ENCODE measurements at regions not wholly inside any gene's neighbourhood (a gene's known extent, or its start where the extent isn't known, plus 50 kb on each side); places are given as distances from the start of the nearest gene placed in this dataset.

DNA sequence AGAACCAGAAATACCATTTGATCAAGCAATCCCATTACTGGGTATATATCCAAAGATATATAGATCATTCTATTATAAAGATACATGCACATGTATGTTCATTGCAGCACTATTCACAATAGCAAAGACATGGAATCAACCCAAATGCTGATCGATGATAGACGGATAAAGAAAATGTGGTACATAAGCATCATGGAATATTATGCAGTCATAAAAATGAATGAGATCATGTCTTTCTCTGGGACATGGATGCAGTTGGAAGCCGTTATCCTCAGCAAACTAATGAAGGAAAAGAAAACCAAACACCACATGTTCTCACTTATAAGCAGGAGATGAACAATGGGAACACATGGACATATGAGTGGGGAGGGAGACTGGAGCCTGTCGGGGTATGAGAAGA is 1540.9 kb upstream of the MIR17HG start:
- no peaks in the 10 kb centered on the region for H4K20me1 ChIP-seq (replicated peaks; ENCODE audit: insufficient read depth)
- Mint-ChIP-seq H3K4me3 (no peak overlapping the region), H3K4me1 (no peaks in the 10 kb centered on the region), H3K27ac (no peak overlapping the region), H3K27me3 (ENCODE audit: insufficient read depth, low read depth, poor library complexity) (no peaks in the 10 kb centered on the region), H3K36me3 (ENCODE audit: low read depth) (no peaks in the 10 kb centered on the region; the same call in 2 of the 3 replicates), H3K9me3 (0 out of 3 replicates have a peak, but pooled peaks cover 3% of the 10 kb centered on the region)
- no peak for ATAC-seq
- H3K9me2 ChIP-seq (ENCODE audit: insufficient read depth): no peaks in the 10 kb centered on the region
- H3K4me1 ChIP-seq (ENCODE audit: insufficient read depth): no peaks in the 10 kb centered on the region
- H3K4me3 ChIP-seq: no peak overlapping the region
- H3K4me2 ChIP-seq: no peak overlapping the region
- H2AFZ ChIP-seq: no peak overlapping the region
- no peaks in the 10 kb centered on the region for H3K27me3 ChIP-seq (ENCODE audit: insufficient read depth)
- H3F3A ChIP-seq (replicated peaks; ENCODE audit: low read depth): no peaks in the 10 kb centered on the region
- TF ChIP-seq, protein P1, sequence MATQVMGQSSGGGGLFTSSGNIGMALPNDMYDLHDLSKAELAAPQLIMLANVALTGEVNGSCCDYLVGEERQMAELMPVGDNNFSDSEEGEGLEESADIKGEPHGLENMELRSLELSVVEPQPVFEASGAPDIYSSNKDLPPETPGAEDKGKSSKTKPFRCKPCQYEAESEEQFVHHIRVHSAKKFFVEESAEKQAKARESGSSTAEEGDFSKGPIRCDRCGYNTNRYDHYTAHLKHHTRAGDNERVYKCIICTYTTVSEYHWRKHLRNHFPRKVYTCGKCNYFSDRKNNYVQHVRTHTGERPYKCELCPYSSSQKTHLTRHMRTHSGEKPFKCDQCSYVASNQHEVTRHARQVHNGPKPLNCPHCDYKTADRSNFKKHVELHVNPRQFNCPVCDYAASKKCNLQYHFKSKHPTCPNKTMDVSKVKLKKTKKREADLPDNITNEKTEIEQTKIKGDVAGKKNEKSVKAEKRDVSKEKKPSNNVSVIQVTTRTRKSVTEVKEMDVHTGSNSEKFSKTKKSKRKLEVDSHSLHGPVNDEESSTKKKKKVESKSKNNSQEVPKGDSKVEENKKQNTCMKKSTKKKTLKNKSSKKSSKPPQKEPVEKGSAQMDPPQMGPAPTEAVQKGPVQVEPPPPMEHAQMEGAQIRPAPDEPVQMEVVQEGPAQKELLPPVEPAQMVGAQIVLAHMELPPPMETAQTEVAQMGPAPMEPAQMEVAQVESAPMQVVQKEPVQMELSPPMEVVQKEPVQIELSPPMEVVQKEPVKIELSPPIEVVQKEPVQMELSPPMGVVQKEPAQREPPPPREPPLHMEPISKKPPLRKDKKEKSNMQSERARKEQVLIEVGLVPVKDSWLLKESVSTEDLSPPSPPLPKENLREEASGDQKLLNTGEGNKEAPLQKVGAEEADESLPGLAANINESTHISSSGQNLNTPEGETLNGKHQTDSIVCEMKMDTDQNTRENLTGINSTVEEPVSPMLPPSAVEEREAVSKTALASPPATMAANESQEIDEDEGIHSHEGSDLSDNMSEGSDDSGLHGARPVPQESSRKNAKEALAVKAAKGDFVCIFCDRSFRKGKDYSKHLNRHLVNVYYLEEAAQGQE (IDR thresholded peaks at IDR 0.05; ENCODE audit: unreplicated experiment): no peak
- TF ChIP-seq CREB1 (CRISPR knock-in tag; IDR thresholded peaks at IDR 0.05; ENCODE audit: low read depth) (no peak), ZNF331 (CRISPR knock-in tag; IDR thresholded peaks at IDR 0.05; ENCODE audit: low read depth) (no peak)
- TF ChIP-seq, protein P2, sequence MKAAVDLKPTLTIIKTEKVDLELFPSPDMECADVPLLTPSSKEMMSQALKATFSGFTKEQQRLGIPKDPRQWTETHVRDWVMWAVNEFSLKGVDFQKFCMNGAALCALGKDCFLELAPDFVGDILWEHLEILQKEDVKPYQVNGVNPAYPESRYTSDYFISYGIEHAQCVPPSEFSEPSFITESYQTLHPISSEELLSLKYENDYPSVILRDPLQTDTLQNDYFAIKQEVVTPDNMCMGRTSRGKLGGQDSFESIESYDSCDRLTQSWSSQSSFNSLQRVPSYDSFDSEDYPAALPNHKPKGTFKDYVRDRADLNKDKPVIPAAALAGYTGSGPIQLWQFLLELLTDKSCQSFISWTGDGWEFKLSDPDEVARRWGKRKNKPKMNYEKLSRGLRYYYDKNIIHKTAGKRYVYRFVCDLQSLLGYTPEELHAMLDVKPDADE (IDR thresholded peaks at IDR 0.05): no peak
- H3K27ac ChIP-seq (ENCODE audit: low read depth): no peak overlapping the region
- H3K36me3 ChIP-seq (ENCODE audit: insufficient read depth): no peaks in the 10 kb centered on the region
- H3K79me2 ChIP-seq (replicated peaks; ENCODE audit: insufficient read depth): no peaks in the 10 kb centered on the region
- DNase-seq (ENCODE audit: low spot score): no peak

DNA sequence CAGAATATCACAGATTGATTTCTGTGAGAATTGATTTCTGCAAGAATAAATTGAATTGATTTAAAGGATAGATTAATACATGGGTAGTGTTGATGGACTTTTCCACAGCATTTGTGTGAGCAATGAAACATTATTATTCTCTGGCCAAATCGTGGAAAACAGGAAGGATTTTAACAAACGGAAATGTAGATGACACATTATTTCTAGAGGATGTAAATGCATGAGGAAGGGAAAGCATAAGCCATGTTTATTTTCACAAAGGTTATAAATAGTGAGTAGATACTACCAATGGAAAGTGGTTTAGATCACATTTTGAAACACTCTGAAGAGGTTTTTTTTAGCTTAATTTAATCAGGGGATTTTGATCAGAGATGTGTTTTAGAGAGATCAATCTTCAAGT is 1534.6 kb upstream of the MIR17HG start:
- H3K9me2 ChIP-seq (ENCODE audit: insufficient read depth): 0 out of 2 replicates have a peak, but pooled peaks cover 4% of the 10 kb centered on the region
- ATAC-seq (no peak), DNase-seq (ENCODE audit: low spot score) (no peak)
- no peaks in the 10 kb centered on the region for H3K4me1 Mint-ChIP-seq
- no peak overlapping the region for H3K4me2 ChIP-seq
- H3K36me3 Mint-ChIP-seq (ENCODE audit: low read depth): peaks cover 10% of the 10 kb centered on the region; the same call in 2 of the 3 replicates
- no peaks in the 10 kb centered on the region for H3K4me1 ChIP-seq (ENCODE audit: insufficient read depth)
- H4K20me1 ChIP-seq (replicated peaks; ENCODE audit: insufficient read depth): no peaks in the 10 kb centered on the region
- no peaks in the 10 kb centered on the region for H3K36me3 ChIP-seq (ENCODE audit: insufficient read depth)
- no peak overlapping the region; the same call in 1 of the 2 replicates for H3K27ac Mint-ChIP-seq
- no peak overlapping the region for H3K4me3 Mint-ChIP-seq
- H2AFZ ChIP-seq: no peak overlapping the region
- peaks cover 14% of the 10 kb centered on the region for H3K9me3 Mint-ChIP-seq
- no peaks in the 10 kb centered on the region for H3K27me3 ChIP-seq (ENCODE audit: insufficient read depth)
- no peaks in the 10 kb centered on the region for H3F3A ChIP-seq (replicated peaks; ENCODE audit: low read depth)
- no peaks in the 10 kb centered on the region for H3K79me2 ChIP-seq (replicated peaks; ENCODE audit: insufficient read depth)
- no peak overlapping the region for H3K27ac ChIP-seq (ENCODE audit: low read depth)
- no peaks in the 10 kb centered on the region for H3K27me3 Mint-ChIP-seq (ENCODE audit: insufficient read depth, low read depth, poor library complexity)
- H3K4me3 ChIP-seq: no peak overlapping the region
- TF ChIP-seq POLR2AphosphoS5 (IDR thresholded peaks at IDR 0.05; ENCODE audit: low read depth): no peak
- TF ChIP-seq CREB1 (CRISPR knock-in tag; IDR thresholded peaks at IDR 0.05; ENCODE audit: low read depth): no peak
- no peak for TF ChIP-seq STAT1 (IDR thresholded peaks at IDR 0.05; ENCODE audit: unreplicated experiment)
- TF ChIP-seq ZNF331 (CRISPR knock-in tag; IDR thresholded peaks at IDR 0.05; ENCODE audit: low read depth): no peak
- TF ChIP-seq ZNF114 (CRISPR knock-in tag; IDR thresholded peaks at IDR 0.05): no peak
- TF ChIP-seq, protein P1 (IDR thresholded peaks at IDR 0.05; ENCODE audit: unreplicated experiment): no peak
- TF ChIP-seq JUNB (IDR thresholded peaks at IDR 0.05; ENCODE audit: unreplicated experiment): no peak
- TF ChIP-seq EZH2phosphoT487 (IDR thresholded peaks at IDR 0.05; ENCODE audit: unreplicated experiment): no peak
- no peak for TF ChIP-seq EZH2 (IDR thresholded peaks at IDR 0.05; ENCODE audit: low read depth, unreplicated experiment)
- TF ChIP-seq, protein P3, sequence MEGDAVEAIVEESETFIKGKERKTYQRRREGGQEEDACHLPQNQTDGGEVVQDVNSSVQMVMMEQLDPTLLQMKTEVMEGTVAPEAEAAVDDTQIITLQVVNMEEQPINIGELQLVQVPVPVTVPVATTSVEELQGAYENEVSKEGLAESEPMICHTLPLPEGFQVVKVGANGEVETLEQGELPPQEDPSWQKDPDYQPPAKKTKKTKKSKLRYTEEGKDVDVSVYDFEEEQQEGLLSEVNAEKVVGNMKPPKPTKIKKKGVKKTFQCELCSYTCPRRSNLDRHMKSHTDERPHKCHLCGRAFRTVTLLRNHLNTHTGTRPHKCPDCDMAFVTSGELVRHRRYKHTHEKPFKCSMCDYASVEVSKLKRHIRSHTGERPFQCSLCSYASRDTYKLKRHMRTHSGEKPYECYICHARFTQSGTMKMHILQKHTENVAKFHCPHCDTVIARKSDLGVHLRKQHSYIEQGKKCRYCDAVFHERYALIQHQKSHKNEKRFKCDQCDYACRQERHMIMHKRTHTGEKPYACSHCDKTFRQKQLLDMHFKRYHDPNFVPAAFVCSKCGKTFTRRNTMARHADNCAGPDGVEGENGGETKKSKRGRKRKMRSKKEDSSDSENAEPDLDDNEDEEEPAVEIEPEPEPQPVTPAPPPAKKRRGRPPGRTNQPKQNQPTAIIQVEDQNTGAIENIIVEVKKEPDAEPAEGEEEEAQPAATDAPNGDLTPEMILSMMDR (conservative IDR thresholded peaks at IDR 0.05; ENCODE audit: low read depth in 2 of 2): no peak

Data from GM23338 (cell line).